GM18520 (cell line): ENCODE measurements at regions not wholly inside any gene's neighbourhood (a gene's known extent, or its start where the extent isn't known, plus 50 kb on each side); places are given as distances from the start of the nearest gene placed in this dataset.
"Not testable (repeated sequence)": the region's sequence is repeated elsewhere in the genome, so short reads cannot be mapped to it uniquely, and the experiment has no call there.

ENCODE experiments used
- ATAC-seq: cut with Tn5 transposase; IDR thresholded peaks from one replicate; pipeline ENCODE4 v1.9.1; 2021; ENCODE audit not compliant: unreplicated experiment

DNA sequence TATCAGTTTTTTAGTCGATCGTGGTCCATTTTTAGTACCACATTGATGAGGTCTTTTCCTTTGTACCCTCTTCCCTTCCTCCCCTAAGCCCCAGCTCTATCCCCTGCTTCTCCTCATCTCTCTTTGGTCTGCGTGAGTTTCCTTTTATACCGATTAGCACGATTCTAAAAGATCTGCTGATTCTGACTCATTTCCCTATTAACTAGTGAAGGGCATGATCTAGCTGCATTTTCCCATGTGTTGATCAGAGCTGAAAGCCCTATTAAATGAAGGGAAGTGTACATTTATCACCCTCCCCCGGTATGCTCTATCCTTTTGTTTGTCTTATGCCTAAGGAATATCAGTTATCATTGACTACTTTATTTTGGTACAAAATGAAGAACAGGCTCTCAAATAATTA is 181.7 kb upstream of the NPY2R start:
- ATAC-seq: no peak

DNA sequence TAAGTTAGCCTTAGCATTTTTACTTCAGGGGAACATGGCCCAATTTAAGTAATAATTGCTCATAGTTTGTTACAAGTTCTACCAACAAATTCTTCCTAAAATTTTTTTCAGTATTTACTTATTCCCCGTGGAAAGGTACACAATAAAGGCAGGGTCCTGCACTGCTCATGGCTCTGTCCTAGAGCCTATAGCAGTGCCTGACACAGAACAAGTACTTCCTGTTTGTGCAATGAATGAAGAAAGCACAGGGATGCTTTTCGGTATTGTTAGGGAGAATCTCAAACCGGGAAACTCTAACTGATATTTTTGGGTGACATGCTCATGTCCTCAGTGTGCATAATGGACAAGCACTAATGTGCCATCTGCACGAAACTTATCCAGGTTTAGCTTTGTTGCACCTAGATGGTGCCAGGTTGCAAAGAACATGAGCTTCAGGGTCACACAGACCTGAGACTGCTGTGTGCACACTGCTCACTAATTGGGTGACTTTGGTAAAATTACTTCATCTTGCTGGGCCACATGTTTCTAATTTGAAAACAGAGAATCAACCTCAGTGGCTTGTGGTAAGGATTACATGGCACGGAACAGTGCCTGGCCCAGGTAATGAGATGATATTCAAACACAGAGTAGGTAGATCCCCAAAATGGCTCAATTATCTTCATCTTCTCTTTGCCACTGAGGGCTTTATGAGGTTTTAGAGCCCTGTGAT is 175.8 kb upstream of the NPY2R start:
- peak; percentile 91 for ATAC-seq

DNA sequence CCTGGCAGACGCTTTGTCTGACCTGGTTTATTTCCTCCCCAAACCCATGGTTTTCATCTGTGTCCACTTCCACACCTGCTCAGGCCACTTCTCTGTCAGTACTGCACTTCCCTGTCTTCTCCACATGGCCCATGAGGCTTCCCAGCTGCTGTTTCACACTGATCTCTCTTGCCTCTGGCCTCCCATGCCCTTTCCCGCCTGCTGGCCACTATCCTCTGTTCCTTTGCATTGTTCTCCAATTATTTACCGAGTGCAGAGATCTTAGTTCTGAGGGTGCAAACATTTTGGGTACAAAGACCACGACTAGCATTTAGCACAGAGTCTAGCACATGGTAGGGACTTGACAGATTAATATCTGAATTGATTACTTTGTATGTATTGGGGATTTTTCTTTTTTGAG is 174.8 kb upstream of the NPY2R start:
- no peak for ATAC-seq

DNA sequence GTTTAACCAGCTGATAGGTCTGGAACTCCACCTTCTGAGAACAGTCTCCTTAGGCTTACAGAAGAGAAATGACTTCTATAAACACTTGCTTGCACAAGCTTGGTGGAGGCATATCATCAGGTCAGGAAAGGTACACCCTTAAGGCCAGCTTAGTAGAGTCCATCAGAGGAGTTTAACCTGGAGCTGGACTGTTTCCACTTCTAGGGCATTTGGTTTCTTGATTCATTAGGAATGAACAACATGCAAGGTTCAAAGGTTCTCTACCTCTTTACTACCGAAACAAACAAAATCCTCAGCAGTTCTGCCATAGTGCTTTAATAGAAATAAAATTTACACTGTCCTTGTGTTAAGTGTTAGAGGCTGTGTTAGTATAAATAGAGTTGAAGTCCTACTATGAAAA is 171.4 kb upstream of the NPY2R start:
- no peak for ATAC-seq

DNA sequence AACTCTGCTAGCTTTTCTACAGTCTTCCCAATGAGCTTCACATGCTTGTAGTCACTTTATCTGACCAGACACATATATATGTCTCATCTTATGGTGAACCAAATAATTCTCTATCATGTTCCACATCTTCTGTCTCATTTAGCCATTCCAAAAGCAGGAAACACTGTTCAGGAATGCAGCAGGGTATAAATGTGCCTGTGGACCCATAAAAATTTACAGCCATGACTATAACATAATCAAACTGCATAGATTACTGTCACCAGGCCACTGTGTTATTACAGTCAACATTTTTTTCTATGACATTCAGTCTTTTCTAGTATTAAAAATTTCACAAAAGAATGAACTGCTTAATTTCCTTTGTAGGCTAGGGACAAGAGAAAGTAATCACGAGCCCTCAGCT is 170.0 kb upstream of the NPY2R start:
- no peak for ATAC-seq

DNA sequence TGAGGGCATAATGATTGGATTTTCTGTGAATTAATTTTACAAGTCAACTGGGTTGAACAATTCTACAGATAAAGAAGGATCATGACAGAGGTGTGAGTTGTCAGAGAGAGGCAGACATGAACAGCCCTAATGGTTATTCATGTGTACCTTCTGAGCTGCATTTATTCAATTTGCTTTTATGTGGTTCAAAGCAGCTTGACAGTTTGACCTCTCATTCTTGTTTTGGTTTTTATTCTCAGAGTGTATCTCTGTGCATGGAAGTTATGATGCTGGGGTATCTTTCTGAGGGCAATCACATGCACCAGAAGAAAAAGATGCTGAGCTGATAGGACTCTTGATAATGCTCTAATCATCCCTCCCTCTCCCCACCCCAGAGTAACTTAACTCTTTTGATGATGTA is 169.3 kb upstream of the NPY2R start:
- no peak for ATAC-seq

DNA sequence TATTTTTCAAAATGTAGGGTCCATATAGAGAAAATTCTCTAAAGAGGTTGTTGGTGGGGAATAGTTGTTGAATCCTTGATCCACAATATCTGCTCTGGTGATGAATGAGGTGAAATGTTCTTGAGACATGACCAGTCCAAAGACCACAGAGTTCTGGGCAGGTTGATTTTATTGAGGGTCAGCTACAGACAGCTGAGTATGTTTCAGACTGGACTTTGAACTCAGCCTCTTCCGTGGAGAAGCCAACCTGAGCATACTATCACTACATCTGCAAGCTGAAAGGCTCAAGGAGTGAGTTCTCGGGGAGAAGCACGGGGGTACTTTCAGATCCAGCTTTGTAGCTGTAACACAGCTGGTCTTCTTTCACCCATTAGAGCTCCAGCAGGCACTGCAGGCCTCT is 168.4 kb upstream of the NPY2R start:
- no peak for ATAC-seq

DNA sequence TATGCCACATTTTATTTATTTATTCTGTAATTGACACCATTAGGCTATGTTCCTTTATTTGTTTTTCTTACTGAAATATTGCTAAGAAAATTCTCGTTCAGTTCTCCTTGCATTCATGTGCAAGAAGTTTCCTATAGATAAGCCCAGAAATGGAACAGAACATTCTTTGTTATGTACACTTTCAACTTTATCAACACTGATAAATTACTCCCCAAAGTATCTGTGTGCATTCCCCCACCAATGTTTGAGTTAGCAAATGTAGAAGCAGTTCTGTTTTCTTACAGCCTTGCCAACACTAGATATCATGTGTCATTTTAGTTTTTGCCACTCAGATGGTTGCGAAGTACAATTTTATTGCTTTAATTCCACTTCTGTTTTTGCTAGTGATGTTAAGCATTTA is 166.4 kb upstream of the NPY2R start:
- ATAC-seq: no peak

DNA sequence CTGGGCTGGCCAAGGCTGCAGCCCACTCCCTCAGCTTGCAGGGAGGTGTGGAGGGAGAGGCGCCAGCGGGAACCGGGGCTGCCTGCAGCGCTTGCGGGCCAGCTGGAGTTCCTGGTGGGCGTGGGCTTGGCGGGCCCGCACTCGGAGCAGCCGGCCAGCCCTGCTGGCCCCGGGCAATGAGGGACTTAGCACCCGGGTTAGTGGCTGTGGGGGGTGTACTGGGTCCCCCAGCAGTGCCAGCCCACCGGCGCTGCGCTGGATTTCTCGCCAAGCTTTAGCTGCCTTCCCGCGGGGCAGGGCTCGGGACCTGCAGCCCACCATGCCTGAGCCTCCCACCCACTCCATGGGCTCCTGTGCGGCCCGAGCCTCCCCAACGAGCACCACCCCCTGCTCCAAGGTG is 164.2 kb upstream of the NPY2R start:
- ATAC-seq: not testable (repeated sequence)

DNA sequence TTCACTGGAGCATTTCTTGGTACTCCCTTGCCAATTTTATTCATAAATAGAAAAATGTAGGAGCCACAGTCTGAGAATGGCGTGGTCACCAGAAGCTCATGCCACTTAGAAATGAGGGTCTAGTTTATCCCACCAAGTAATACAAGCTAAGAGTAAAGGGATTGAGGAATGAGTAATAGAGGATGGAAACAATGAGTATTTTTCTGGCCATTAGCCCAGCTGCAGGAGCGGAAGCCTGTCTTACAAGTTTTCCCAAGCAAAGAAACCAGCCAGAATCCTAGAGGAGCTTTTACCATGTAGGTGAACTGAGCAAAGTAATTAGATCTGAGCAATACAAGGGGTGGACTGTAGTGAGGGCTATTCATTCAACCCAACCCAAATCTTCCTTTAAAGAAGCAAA is 160.7 kb upstream of the NPY2R start:
- ATAC-seq: no peak

DNA sequence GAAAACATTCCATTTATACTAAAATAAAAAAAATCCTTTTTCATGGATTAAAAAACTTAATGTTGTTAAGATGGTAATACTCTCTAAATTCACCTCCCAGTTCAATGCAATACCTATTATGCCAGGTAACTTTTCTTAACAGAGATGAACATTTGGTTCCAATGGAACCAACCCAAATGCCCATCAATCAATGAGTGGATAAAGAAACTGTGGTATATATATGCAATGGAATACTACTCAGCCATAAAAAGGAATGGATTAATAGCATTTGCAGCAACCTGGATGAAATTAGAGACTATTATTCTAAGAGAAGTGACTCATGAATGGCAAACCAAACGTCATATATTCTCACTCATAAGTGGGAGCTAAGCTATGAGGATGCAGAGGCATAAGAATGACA is 154.4 kb upstream of the NPY2R start:
- ATAC-seq: not testable (repeated sequence)

DNA sequence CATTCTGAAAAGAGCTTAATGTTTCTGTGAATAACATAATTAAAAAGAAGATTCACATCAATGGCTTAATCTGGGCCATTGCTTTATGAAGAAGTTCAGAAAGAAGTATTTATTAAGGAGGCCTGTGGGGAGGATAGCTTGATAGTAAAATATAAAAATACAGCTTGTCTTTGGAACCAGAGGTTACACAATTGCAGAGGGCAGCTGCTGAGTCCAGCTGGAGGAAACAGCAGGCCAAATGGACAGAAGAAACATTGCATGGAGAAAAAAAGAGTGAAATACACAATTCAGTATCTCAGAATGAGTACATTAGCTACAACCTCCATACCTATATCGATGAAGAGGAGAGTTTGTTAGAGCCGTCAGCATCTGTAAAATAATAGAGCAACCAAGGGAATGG is 148.0 kb upstream of the NPY2R start:
- no peak for ATAC-seq

DNA sequence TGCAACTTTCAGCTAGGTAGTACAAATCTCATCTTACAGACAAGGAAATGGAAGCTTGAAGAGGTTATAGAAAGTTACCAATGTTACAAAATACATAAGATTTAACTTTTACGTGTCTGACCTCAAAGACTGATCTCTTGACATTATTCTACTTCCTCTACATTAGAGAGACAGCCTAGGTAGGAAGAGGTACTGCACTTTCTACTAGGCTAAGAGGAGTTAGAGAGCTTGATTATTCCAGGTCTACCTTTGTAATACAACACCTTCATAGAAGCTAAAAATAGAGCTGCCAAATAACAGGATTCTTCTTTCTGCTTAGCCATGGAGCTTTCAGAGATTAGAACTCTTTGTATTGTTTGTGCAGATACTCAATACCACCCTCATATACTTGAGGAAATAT is 147.6 kb upstream of the NPY2R start:
- no peak for ATAC-seq

DNA sequence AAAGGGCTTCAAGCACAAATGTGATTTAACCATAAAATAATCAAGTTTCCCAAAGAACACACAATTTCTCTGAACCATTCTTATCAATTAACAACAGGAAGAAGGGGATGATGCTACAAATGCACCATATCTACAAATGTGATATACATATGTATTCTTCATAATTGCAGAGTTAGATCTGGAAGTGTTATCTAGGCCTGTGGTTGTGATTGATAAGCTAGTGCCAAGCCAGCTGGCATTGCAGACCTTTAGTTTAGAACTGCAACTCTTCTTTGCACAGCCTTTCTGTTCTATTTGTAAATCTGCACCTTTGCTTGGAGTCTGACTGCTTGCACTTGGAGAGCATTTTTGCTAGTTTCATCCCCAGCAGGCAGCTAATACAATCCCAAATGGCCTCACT is 145.5 kb upstream of the NPY2R start:
- no peak for ATAC-seq

DNA sequence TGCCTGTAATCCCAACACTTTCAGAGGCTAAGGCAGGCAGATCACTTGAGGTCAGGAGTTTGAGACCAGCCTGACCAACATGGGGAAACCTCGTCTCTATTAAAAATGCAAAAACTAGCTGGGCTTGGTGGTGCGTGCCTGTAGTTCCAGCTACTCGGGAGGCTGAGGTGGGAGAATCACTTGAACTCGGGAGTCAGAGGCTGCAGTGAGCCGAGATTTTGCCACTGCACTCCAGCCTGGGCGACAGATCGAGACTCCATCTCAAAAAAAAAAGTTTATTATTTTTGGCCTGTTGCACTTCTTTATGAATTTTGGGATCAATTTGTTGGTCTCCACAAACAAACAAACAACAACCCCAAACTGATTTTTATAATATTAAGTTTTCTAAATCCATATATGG is 143.5 kb upstream of the NPY2R start:
- ATAC-seq: not testable (repeated sequence)

DNA sequence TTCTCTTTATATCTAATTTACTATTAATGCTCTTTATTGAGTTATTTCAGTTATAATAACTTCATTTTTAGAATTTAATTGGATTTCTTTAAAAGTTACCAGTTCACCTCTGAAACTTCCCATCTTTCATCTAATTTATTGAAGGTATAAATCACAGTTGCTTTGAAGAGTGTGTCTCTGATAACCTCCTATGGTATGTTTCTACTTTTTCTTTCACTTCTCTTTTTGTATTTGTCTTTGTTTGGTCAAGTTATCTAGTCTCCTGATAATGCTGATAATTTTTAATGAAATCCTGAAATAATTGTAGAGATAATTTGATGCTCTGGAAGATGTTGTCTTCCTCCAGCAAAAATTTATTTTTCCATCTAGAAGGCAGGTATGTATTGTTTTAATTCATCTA is 141.6 kb upstream of the NPY2R start:
- no peak for ATAC-seq

DNA sequence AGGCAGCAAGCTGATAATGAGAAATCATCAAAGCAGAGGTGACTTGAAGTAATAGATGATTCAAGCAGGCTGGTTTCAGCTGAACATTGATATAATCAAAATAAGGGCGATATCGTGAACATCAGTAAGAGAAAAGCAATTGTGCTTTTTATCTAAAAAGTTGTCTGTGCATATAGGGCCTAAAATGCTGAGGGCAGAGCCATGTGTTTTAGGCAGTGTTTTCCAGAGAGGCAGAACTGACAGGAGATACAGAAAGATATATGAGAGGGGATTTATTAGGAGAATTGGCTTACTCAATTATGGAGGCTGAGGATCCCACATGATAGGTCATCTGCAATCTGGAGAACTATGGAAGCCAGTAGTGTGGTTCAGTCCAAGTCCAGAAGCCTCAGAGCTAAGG is 136.5 kb upstream of the NPY2R start:
- no peak for ATAC-seq

DNA sequence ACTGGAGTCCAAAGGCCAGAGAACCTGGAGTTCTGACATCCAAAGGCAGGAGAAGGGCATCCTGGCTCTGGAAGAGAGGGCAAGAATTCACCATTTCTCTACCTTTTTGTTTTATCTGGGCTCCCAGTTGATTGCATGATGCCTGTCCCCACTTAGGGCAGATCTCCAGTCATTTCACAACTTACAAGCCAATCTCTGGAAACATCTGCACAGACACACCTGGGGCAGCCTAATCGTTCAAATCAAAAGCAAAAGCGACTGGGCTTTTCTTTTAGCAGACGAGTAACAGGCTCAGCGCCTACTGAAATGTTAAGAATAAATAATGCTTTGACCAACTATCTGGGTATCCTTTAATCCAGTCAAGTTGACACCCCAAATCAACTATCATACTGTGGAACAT is 136.0 kb upstream of the NPY2R start:
- ATAC-seq: peak; percentile 75

DNA sequence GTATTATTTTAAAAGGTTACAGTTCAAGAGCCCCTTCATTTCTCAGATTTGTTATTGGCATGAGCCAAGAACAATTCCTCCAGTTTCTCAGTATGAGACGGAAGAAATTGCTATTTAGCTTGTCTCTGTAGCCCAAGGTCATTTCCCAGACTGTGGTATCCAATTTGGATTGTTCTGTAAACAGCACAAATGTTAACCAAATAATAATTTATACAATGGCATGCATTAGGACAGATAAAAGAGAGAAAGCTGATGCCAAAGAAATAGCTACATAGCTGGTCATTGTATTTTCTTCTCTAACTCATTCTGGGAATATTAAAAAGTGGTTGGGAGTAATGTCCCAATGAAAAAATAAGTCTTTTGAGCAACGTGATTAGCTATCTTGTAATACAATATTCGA is 134.6 kb upstream of the NPY2R start:
- no peak for ATAC-seq

DNA sequence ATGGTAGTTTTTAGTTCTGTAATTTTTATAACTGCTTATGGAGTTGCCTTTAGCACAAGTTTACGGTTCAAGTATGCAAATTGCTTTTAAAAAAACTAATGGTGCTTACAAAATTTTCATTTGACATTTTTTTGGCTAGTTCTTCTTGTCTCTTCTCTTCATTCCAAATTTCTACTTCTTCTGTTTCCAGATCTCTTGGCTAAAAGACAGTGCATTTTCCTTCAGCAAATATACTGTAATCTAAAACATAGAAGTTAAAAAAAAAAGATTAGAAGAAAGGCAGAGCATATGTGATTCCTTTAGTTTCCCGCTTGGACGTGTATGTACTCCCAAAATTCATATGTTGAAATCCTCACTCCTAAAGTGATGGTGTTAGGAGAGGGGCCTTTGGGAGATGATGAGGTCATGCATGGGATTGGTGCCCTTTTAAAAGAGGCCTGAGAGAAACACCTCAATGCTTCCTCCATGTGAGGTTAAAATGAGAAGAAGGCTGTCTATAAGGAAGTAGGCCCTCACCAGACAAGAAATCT is 132.1 kb upstream of the NPY2R start:
- no peak for ATAC-seq

DNA sequence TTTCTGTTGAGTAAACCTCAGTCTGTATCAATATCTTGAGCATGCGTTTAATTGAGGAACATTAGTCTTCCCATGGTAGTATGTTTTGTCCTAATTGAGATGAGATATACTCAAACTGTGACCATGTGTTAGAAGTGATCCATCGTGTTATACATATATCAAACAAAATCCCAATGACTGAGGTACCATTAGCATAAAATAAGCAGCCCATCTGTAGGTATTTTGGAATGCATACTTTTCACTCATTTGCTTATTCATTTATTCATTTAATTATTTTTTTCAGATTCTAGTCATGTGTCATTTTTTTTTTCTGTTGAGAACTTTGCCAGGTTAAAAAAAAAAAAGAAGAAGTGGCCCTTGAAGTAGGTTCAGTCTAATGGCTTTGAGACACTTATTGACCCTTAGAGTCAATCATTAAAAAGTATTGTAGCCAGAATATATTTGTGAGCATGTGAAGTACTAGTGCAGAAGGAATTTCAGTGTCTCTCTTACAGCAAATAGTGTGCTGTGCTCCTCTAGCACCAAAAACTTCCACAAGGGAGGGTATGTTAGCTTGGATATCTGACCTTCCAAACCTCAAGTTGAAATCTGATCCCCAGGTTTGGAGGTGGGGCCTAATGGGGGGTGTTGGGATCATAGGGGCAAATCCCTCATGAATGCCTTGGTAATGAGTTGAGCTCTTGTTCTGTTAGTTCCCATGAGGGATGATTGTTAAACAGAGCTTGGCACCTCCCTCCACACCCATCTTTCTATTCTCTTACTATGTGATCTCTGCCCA is 130.8 kb upstream of the NPY2R start:
- ATAC-seq: no peak

DNA sequence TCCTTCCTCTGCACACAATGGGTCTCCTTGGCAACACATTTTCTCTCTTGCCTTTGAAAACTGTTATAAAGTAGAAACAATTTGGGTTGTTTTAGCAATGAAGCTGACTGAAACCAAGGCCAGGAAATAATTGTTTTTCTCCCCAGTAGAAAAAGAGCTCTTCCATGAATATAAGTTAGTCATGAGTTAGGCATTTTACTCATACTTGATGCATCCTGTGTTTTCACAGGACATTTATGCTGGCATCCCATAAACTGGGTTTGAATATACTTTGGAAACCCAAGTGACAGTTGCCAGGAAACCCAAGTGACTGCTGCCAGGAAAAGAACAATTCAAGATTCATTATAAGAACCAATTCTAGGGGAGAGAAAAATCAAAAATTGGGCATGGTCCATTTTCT is 128.6 kb upstream of the NPY2R start:
- no peak for ATAC-seq

DNA sequence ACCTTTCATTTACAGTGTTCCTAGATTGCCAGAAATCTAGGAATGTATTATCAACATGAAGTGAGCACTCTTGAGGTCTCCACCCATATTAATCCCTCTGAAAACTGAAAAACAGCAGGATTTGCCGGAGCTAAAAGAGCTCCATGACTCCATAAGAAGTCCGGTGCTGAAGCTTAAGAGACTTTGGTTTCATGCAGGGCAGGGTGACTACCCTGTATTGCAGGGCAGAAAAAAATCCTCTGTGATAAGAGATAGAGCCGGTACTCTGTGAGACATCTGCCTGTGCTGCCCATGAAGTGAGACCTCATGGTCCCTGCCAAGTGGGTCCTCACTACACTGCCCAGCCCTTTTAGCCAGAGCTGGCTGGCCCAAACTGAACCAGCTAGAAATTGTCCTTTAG is 127.2 kb upstream of the NPY2R start:
- ATAC-seq: no peak
